ENCODE measurements at regions not wholly inside any gene's neighbourhood (a gene's known extent, or its start where the extent isn't known, plus 50 kb on each side); places are given as distances from the start of the nearest gene placed in this dataset.

GRCh38 chr12:115147916-115148315 is 463.9 kb upstream of the TBX3 start:
- Histone ChIP-seq H3K9me3 (replicated peaks; ENCODE audit: control insufficient read depth, insufficient read depth, low read depth, low read length) (no peaks in the 10 kb centered on the region), H3K36me3 (ENCODE audit: control insufficient read depth, insufficient read depth, low read length) (no peaks in the 10 kb centered on the region), H3K9me1 (ENCODE audit: control insufficient read depth, insufficient read depth, low read length) (no peaks in the 10 kb centered on the region), H3K4me1 (replicated peaks in 1 of 2; ENCODE audit: control insufficient read depth in 2 of 2, insufficient read depth in 2 of 2, low read length in 2 of 2) (no peaks in the 10 kb centered on the region), H4K20me1 (replicated peaks; ENCODE audit: control insufficient read depth, insufficient read depth, low read length) (no peaks in the 10 kb centered on the region), H3K79me2 (ENCODE audit: control insufficient read depth, insufficient read depth, low read length) (no peaks in the 10 kb centered on the region), H3K27me3 (ENCODE audit: control insufficient read depth in 2 of 2, insufficient read depth in 2 of 2, low read length in 2 of 2) (no peaks in the 10 kb centered on the region), H3K4me2 (ENCODE audit: insufficient read depth, low read length) (no peak overlapping the region), H3K4me3 (no peak overlapping the region), H3K9ac (ENCODE audit: insufficient read depth in 1 of 2, low read depth in 2 of 2, low read length in 2 of 2) (no peak overlapping the region), H2AFZ (ENCODE audit: low read depth, low read length) (no peak overlapping the region), H3K27ac (ENCODE audit: extremely low read depth, low read depth, low read length) (no peak overlapping the region)
- in situ Hi-C loops (cut with MboI) (no loop called here), intact Hi-C loops (cut with micrococcal nuclease) (no loop called here)
- no peak for DNase-seq (ENCODE audit: extremely low read depth in 1 of 4, low spot score in 3 of 4)
- no TSS peak for BruUV-seq (replicated peaks)
- no peak for FAIRE-seq
- whole genome bisulfite sequencing (ENCODE audit: insufficient coverage, low coverage, missing lambda C conversion rate), result 0% methylated on average over 2 of the region's 2 CpGs
- CTCF ChIA-PET (ENCODE audit: low intra/inter-chr PET ratio), result no interaction called here
- no peak for ATAC-seq
- TF ChIP-seq GABPA (tag; conservative IDR thresholded peaks at IDR 0.05; ENCODE audit: low read depth) (no peak), ZBTB7A (IDR thresholded peaks at IDR 0.05; ENCODE audit: borderline replicate concordance, control insufficient read depth, low read depth, low read length) (no peak), U2AF2 (optimal IDR thresholded peaks at IDR 0.05; ENCODE audit: low read depth, low read length) (no peak), MLX (CRISPR knock-in tag; conservative IDR thresholded peaks at IDR 0.05) (no peak), MTA2 (IDR thresholded peaks at IDR 0.05; ENCODE audit: low read depth) (no peak), NR2C2 (CRISPR knock-in tag; IDR thresholded peaks at IDR 0.05) (no peak), NR2C2 (tag; IDR thresholded peaks at IDR 0.05) (no peak), ZNF165 (CRISPR knock-in tag; IDR thresholded peaks at IDR 0.05; ENCODE audit: borderline replicate concordance) (no peak), ZNF3 (CRISPR knock-in tag; IDR thresholded peaks at IDR 0.05) (no peak), ATF3 (IDR thresholded peaks at IDR 0.05) (no peak), ATF3 (CRISPR knock-in tag; conservative IDR thresholded peaks at IDR 0.05) (no peak)
- POLR2A ChIA-PET, result no interaction called here

Measured in K562 (cell line).